ENCODE measurements at regions not wholly inside any gene's neighbourhood (a gene's known extent, or its start where the extent isn't known, plus 50 kb on each side); places are given as distances from the start of the nearest gene placed in this dataset.

- Histone ChIP-seq H3K27me3 (ENCODE audit: control insufficient read depth in 2 of 2, insufficient read depth in 2 of 2, low read length in 2 of 2) (peaks cover 0 to 2% of the 10 kb centered on the region in 2 experiments), H3K79me2 (ENCODE audit: control insufficient read depth, insufficient read depth, low read length) (no peaks in the 10 kb centered on the region), H3K9me1 (replicated peaks; ENCODE audit: control insufficient read depth, extremely low read depth, insufficient read depth, low read length) (no peaks in the 10 kb centered on the region), H3K4me2 (ENCODE audit: insufficient read depth, low read length) (no peak overlapping the region), H4K20me1 (replicated peaks; ENCODE audit: control insufficient read depth, extremely low read depth, insufficient read depth, low read length) (no peaks in the 10 kb centered on the region), H3K4me3 (replicated peaks in 1 of 3; ENCODE audit: insufficient read depth in 1 of 3, low read depth in 1 of 3, low read length in 3 of 3) (no peak overlapping the region), H2AFZ (ENCODE audit: low read depth, low read length) (no peak overlapping the region), H3K4me1 (ENCODE audit: control insufficient read depth, extremely low read depth, insufficient read depth, low read length) (no peaks in the 10 kb centered on the region), H3K36me3 (ENCODE audit: control insufficient read depth in 2 of 2, extremely low read depth in 1 of 2, insufficient read depth in 2 of 2, low read length in 2 of 2) (no peaks in the 10 kb centered on the region), H3K9ac (replicated peaks; ENCODE audit: extremely low read depth, insufficient read depth, low read length) (no peak overlapping the region), H3K9me3 (replicated peaks; ENCODE audit: control insufficient read depth, insufficient read depth, low read length) (no peaks in the 10 kb centered on the region), H3K27ac (ENCODE audit: insufficient read depth, low read depth, low read length) (no peak overlapping the region)
- FAIRE-seq (no peak), DNase-seq (ENCODE audit: low read depth, low spot score) (no peak)
- ChIA-PET CTCF (no interaction called here), POLR2A (no interaction called here)
- no TSS peak for BruUV-seq (replicated peaks)
- TF ChIP-seq POLR2A (IDR thresholded peaks at IDR 0.05; ENCODE audit: low read depth, low read length) (no peak), FOS (IDR thresholded peaks at IDR 0.05; ENCODE audit: borderline replicate concordance, insufficient read depth, low read length) (no peak), POLR2AphosphoS5 (IDR thresholded peaks at IDR 0.05; ENCODE audit: insufficient read depth, low read depth, low read length) (no peak)
- dilution Hi-C loops (cut with MboI; ENCODE audit: extremely low pct_ligation_motif_present, low sequenced_read_pairs) (no loop called here), intact Hi-C loops (cut with micrococcal nuclease) (no loop called here)
These were observed 175.5 kb upstream of the PTBP2 start for GRCh38 chr1:96545935-96546656.

GRCh38 chr1:96550061-96550460 lies 171.5 kb upstream of the PTBP2 start:
- Histone ChIP-seq H3K27me3 (ENCODE audit: control insufficient read depth in 2 of 2, insufficient read depth in 2 of 2, low read length in 2 of 2) (no peaks in the 10 kb centered on the region), H4K20me1 (replicated peaks; ENCODE audit: control insufficient read depth, extremely low read depth, insufficient read depth, low read length) (no peaks in the 10 kb centered on the region), H3K4me2 (ENCODE audit: insufficient read depth, low read length) (no peak overlapping the region), H3K79me2 (ENCODE audit: control insufficient read depth, insufficient read depth, low read length) (no peaks in the 10 kb centered on the region), H3K9ac (replicated peaks; ENCODE audit: extremely low read depth, insufficient read depth, low read length) (no peak overlapping the region), H3K4me1 (ENCODE audit: control insufficient read depth, extremely low read depth, insufficient read depth, low read length) (no peaks in the 10 kb centered on the region), H3K27ac (ENCODE audit: insufficient read depth, low read depth, low read length) (no peak overlapping the region), H3K9me1 (replicated peaks; ENCODE audit: control insufficient read depth, extremely low read depth, insufficient read depth, low read length) (no peaks in the 10 kb centered on the region), H2AFZ (ENCODE audit: low read depth, low read length) (no peak overlapping the region), H3K9me3 (replicated peaks; ENCODE audit: control insufficient read depth, insufficient read depth, low read length) (no peaks in the 10 kb centered on the region), H3K36me3 (ENCODE audit: control insufficient read depth in 2 of 2, extremely low read depth in 1 of 2, insufficient read depth in 2 of 2, low read length in 2 of 2) (no peaks in the 10 kb centered on the region), H3K4me3 (replicated peaks in 1 of 3; ENCODE audit: insufficient read depth in 1 of 3, low read depth in 1 of 3, low read length in 3 of 3) (no peak overlapping the region)
- TF ChIP-seq JUN (IDR thresholded peaks at IDR 0.05; ENCODE audit: borderline replicate concordance, insufficient read depth, insufficient read length, low read depth) (no peak), EZH2 (IDR thresholded peaks at IDR 0.05; ENCODE audit: borderline replicate concordance, low read depth, low read length, severe bottlenecking) (no peak), CTCF (IDR thresholded peaks at IDR 0.05; ENCODE audit: extremely low read depth in 1 of 2, insufficient read depth in 1 of 2, low read depth in 1 of 2, low read length in 2 of 2) (no peak), MAX (IDR thresholded peaks at IDR 0.05; ENCODE audit: insufficient read depth, insufficient read length) (no peak), GATA2 (IDR thresholded peaks at IDR 0.05; ENCODE audit: insufficient read depth, insufficient read length, low read depth, low read length) (no peak), FOS (IDR thresholded peaks at IDR 0.05; ENCODE audit: borderline replicate concordance, insufficient read depth, low read length) (no peak), MYC (IDR thresholded peaks at IDR 0.05; ENCODE audit: low read depth, low read length) (no peak), POLR2AphosphoS5 (IDR thresholded peaks at IDR 0.05; ENCODE audit: insufficient read depth, low read depth, low read length) (no peak), POLR2A (IDR thresholded peaks at IDR 0.05; ENCODE audit: low read depth, low read length) (no peak)
- no peak for DNase-seq (ENCODE audit: low read depth, low spot score)
- POLR2A ChIA-PET, result no interaction called here
- FAIRE-seq, result no peak
- dilution Hi-C loops (cut with MboI; ENCODE audit: extremely low pct_ligation_motif_present, low sequenced_read_pairs), result no loop called here
- CTCF ChIA-PET, result no interaction called here
- BruUV-seq (replicated peaks), result no TSS peak
- intact Hi-C loops (cut with micrococcal nuclease), result no loop called here

All from endothelial cell of umbilical vein (primary cell).